Ishikawa (cell line): ENCODE measurements at regions not wholly inside any gene's neighbourhood (a gene's known extent, or its start where the extent isn't known, plus 50 kb on each side); places are given as distances from the start of the nearest gene placed in this dataset.

ENCODE experiments used
- CEBPB ChIP-seq: IDR thresholded peaks from 2 replicates; pipeline ENCODE4 v1.6.1; 2012
- CREB1 ChIP-seq: IDR thresholded peaks from 2 replicates; pipeline ENCODE4 v1.6.1; 2012; ENCODE audit warnings: low read depth
- EGR1 ChIP-seq: IDR thresholded peaks from 2 replicates; pipeline ENCODE4 v1.6.1; 2012
- EP300 ChIP-seq: IDR thresholded peaks from 2 replicates; pipeline ENCODE4 v1.6.1; 2012; ENCODE audit warnings: borderline replicate concordance
- FOXM1 ChIP-seq: IDR thresholded peaks from 2 replicates; pipeline ENCODE4 v1.6.1; 2012; ENCODE audit warnings: low read depth, borderline replicate concordance
- MAX ChIP-seq: IDR thresholded peaks from 2 replicates; pipeline ENCODE4 v1.6.1; 2012
- NFIC ChIP-seq: IDR thresholded peaks from 2 replicates; pipeline ENCODE4 v1.6.1; 2012
- RAD21 ChIP-seq: IDR thresholded peaks from 2 replicates; pipeline ENCODE4 v1.6.1; 2012; ENCODE audit warnings: low read depth
- TAF1 ChIP-seq: IDR thresholded peaks from 2 replicates; pipeline ENCODE4 v1.6.1; 2012; ENCODE audit warnings: low read depth, mild to moderate bottlenecking
- TCF12 ChIP-seq: IDR thresholded peaks from 2 replicates; pipeline ENCODE4 v1.6.1; 2012; ENCODE audit warnings: low read depth
- TEAD4 ChIP-seq: IDR thresholded peaks from 2 replicates; pipeline ENCODE4 v1.6.1; 2012
- YY1 ChIP-seq: IDR thresholded peaks from 2 replicates; pipeline ENCODE4 v1.6.1; 2012; ENCODE audit warnings: low read depth
- ZBTB7A ChIP-seq: IDR thresholded peaks from 2 replicates; pipeline ENCODE4 v1.6.1; 2012; ENCODE audit warnings: low read depth
- TF ChIP-seq, protein P1 (sequence below): IDR thresholded peaks from 2 replicates; pipeline ENCODE4 v1.6.1; 2012
- TF ChIP-seq, protein P2 (sequence below): IDR thresholded peaks from 2 replicates; pipeline ENCODE4 v1.6.1; 2012; ENCODE audit warnings: low read depth, mild to moderate bottlenecking

GRCh38 chr22:49188591-49188990 is 639.1 kb downstream of the BRD1 start:
- TF ChIP-seq, protein P1, sequence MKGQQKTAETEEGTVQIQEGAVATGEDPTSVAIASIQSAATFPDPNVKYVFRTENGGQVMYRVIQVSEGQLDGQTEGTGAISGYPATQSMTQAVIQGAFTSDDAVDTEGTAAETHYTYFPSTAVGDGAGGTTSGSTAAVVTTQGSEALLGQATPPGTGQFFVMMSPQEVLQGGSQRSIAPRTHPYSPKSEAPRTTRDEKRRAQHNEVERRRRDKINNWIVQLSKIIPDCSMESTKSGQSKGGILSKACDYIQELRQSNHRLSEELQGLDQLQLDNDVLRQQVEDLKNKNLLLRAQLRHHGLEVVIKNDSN = no peak
- TF ChIP-seq ZBTB7A (no peak), EP300 (no peak), CREB1 (no peak), YY1 (no peak), TCF12 (no peak), CEBPB (no peak), NFIC (no peak)

DNA sequence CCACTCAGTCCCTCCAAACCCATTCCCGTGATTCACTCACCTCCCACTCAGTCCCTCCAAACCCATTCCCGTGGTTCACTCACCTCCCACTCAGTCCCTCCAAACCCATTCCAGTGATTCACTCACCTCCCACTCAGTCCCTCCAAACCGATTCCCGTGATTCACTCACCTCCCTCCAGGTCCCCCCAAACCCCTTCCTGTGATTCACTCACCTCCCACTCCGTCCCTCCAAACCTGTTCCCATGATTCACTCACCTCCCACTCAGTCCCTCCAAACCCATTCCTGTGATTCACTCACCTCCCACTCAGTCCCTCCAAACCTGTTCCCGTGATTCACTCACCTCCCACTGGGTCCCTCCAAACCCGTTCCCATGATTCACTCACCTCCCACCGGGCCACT is 639.6 kb downstream of the BRD1 start:
- no peak for TF ChIP-seq ZBTB7A
- no peak for TF ChIP-seq EP300
- TF ChIP-seq, protein P1 = no peak
- TF ChIP-seq TAF1 = no peak

- TF ChIP-seq CEBPB = no peak
- TF ChIP-seq ZBTB7A = no peak
- TF ChIP-seq, protein P2, sequence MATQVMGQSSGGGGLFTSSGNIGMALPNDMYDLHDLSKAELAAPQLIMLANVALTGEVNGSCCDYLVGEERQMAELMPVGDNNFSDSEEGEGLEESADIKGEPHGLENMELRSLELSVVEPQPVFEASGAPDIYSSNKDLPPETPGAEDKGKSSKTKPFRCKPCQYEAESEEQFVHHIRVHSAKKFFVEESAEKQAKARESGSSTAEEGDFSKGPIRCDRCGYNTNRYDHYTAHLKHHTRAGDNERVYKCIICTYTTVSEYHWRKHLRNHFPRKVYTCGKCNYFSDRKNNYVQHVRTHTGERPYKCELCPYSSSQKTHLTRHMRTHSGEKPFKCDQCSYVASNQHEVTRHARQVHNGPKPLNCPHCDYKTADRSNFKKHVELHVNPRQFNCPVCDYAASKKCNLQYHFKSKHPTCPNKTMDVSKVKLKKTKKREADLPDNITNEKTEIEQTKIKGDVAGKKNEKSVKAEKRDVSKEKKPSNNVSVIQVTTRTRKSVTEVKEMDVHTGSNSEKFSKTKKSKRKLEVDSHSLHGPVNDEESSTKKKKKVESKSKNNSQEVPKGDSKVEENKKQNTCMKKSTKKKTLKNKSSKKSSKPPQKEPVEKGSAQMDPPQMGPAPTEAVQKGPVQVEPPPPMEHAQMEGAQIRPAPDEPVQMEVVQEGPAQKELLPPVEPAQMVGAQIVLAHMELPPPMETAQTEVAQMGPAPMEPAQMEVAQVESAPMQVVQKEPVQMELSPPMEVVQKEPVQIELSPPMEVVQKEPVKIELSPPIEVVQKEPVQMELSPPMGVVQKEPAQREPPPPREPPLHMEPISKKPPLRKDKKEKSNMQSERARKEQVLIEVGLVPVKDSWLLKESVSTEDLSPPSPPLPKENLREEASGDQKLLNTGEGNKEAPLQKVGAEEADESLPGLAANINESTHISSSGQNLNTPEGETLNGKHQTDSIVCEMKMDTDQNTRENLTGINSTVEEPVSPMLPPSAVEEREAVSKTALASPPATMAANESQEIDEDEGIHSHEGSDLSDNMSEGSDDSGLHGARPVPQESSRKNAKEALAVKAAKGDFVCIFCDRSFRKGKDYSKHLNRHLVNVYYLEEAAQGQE = no peak
- no peak for TF ChIP-seq TAF1
- no peak for TF ChIP-seq TCF12
- no peak for TF ChIP-seq MAX
- no peak for TF ChIP-seq CREB1
- TF ChIP-seq EP300 = no peak
- TF ChIP-seq RAD21 = no peak
- TF ChIP-seq, protein P1 = no peak
- TF ChIP-seq YY1 = no peak
- no peak for TF ChIP-seq EGR1
- no peak for TF ChIP-seq TEAD4
- no peak for TF ChIP-seq FOXM1
- no peak for TF ChIP-seq NFIC
Measured at GRCh38 chr22:49186762-49187161, 640.9 kb downstream of the BRD1 start.

GRCh38 chr22:49186293-49186692 is 641.4 kb downstream of the BRD1 start:
- TF ChIP-seq TAF1 (no peak), NFIC (no peak), CREB1 (no peak), TCF12 (no peak), RAD21 (no peak), ZBTB7A (no peak), MAX (no peak), EGR1 (no peak), YY1 (no peak), TEAD4 (no peak)
- TF ChIP-seq, protein P1 = no peak
- TF ChIP-seq, protein P2 = no peak

DNA sequence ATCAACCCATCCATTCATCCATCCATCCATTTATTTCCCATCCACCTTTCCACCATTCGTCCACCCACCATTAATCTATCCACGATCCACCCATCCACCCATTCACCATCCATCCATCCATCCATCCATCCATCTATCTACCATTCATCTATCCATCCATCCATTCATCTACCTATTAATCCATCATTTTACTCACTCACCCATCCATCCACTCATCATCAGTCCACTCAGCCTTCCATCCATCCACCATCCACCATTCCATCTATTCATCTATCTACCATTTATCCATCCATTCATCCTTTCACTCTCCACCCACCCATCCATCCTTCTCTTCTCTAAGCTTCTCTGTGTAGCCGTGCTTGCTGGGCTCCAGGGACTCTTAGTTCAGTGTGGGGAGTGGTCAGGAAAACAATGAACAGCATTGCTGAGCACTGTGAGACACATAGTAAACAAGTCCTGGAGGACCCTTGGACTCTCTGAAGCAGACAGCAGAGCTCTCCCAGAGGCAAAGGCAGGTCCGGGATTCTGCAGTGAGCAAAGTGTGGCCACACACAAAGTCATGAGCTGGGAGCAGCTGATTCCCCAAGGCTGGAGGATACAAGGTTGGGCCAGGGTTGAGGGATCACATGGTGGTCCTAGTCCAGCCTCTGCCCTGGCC is 642.2 kb downstream of the BRD1 start:
- TF ChIP-seq, protein P2 = no peak
- no peak for TF ChIP-seq TEAD4
- TF ChIP-seq ZBTB7A = no peak
- no peak for TF ChIP-seq NFIC
- TF ChIP-seq FOXM1 = no peak
- TF ChIP-seq EP300 = no peak
- TF ChIP-seq EGR1 = no peak
- no peak for TF ChIP-seq CEBPB
- TF ChIP-seq TCF12 = no peak
- TF ChIP-seq YY1 = no peak
- TF ChIP-seq MAX = no peak
- no peak for TF ChIP-seq RAD21
- TF ChIP-seq TAF1 = no peak
- TF ChIP-seq, protein P1 = no peak
- no peak for TF ChIP-seq CREB1
